H1 (cell line): ENCODE measurements at regions not wholly inside any gene's neighbourhood (a gene's known extent, or its start where the extent isn't known, plus 50 kb on each side); places are given as distances from the start of the nearest gene placed in this dataset.

Experiments
- CTCF ChIA-PET: fragments of 300-600 bp; sonication (Branson Sonifier 250); formaldehyde crosslinking; loops from one replicate; lab custom pipeline; 2021; ENCODE audit not compliant: partially characterized antibody; lab: Charles Lee
- POLR2A ChIA-PET: fragments of 300-600 bp; sonication (Branson Sonifier 250); formaldehyde crosslinking; loops from one replicate; lab custom pipeline; 2021; ENCODE audit warnings: inconsistent platforms; ENCODE audit not compliant: partially characterized antibody; lab: Charles Lee
- DNase-seq, 2 experiments: peaks; one replicate each; pipeline versions ENCODE4 v3.0.0 to v3.0.0-alpha.2; 2010 to 2022; ENCODE audit warnings: low spot score in 2 of 2, low read depth in 1 of 2, mixed read lengths in 1 of 2
- FAIRE-seq: peaks from 2 replicates; lab custom pipeline; 2011; peaks lifted over from hg19 to GRCh38; lab: Jason Lieb, UNC
- H2AFZ ChIP-seq: 2 replicates; pipeline ENCODE4 v1.8.1; 2012; ENCODE audit warnings: low read length, inconsistent platforms
- H2AK5ac ChIP-seq: 2 replicates; pipeline ENCODE4 v1.6.1; 2013; ENCODE audit warnings: low read depth, low read length
- H2BK120ac ChIP-seq: replicated peaks from 2 replicates; pipeline ENCODE3; 2013; ENCODE audit warnings: low read depth, low read length, inconsistent platforms
- H2BK12ac ChIP-seq: 2 replicates; pipeline ENCODE4 v1.6.1; 2013; ENCODE audit warnings: low read depth, low read length
- H2BK15ac ChIP-seq: 2 replicates; pipeline ENCODE4 v1.6.1; 2013; ENCODE audit warnings: low read length
- H2BK20ac ChIP-seq: 2 replicates; pipeline ENCODE4 v1.6.1; 2013; ENCODE audit warnings: low read length
- H2BK5ac ChIP-seq: 2 replicates; pipeline ENCODE4 v1.6.1; 2013; ENCODE audit warnings: low read depth, low read length
- H3K14ac ChIP-seq: 2 replicates; pipeline ENCODE4 v1.6.1; 2013; ENCODE audit warnings: inconsistent platforms; ENCODE audit not compliant: insufficient read length
- H3K18ac ChIP-seq: 2 replicates; pipeline ENCODE4 v1.6.1; 2013; ENCODE audit warnings: low read length; ENCODE audit errors: extremely low read depth
- H3K23ac ChIP-seq: 2 replicates; pipeline ENCODE4 v1.6.1; 2013; ENCODE audit warnings: inconsistent platforms; ENCODE audit not compliant: insufficient read length
- H3K23me2 ChIP-seq: 2 replicates; pipeline ENCODE4 v1.6.1; 2013; ENCODE audit warnings: low read depth, low read length
- H3K27ac ChIP-seq: 2 replicates; pipeline ENCODE4 v1.6.1; 2011; ENCODE audit warnings: low read depth, low read length, inconsistent platforms
- H3K27me3 ChIP-seq, 4 experiments: replicated peaks in 1 of 4; 1 replicate in 1 of 4; 2 replicates in 3 of 4; pipeline versions ENCODE4 v1.6.1 to v1.8.1; 2011 to 2013; ENCODE audit warnings: low read length in 3 of 4, mild to moderate bottlenecking in 3 of 4, inconsistent platforms in 2 of 4, mixed read lengths in 2 of 4, moderate library complexity in 1 of 4; ENCODE audit not compliant: control insufficient read depth in 3 of 4, insufficient read depth in 3 of 4; ENCODE audit errors: extremely low read depth in 1 of 4
- H3K36me3 ChIP-seq, 4 experiments: 2 replicates each; pipeline versions ENCODE4 v1.6.1 to v1.8.1; 2011 to 2013; ENCODE audit warnings: mild to moderate bottlenecking in 4 of 4, low read length in 3 of 4, moderate library complexity in 2 of 4, control low read depth in 1 of 4, inconsistent platforms in 1 of 4; ENCODE audit not compliant: insufficient read depth in 4 of 4, control insufficient read depth in 2 of 4
- H3K4ac ChIP-seq: replicated peaks from 2 replicates; pipeline ENCODE3; 2013; ENCODE audit warnings: low read length, low read depth, mixed read lengths, inconsistent platforms; ENCODE audit not compliant: insufficient read length
- H3K4me1 ChIP-seq, 4 experiments: replicated peaks in 1 of 4; 1 replicate in 1 of 4; 2 replicates in 3 of 4; pipeline versions ENCODE4 v1.6.1 to v1.8.1; 2011 to 2013; ENCODE audit warnings: low read length in 3 of 4, inconsistent platforms in 2 of 4, mixed read lengths in 1 of 4; ENCODE audit not compliant: insufficient read depth in 4 of 4, control insufficient read depth in 3 of 4
- H3K4me2 ChIP-seq, 2 experiments: 2 replicates each; pipeline versions ENCODE4 v1.6.1 to v1.8.1; 2011 to 2013; ENCODE audit warnings: low read depth in 2 of 2, low read length in 2 of 2, control low read depth in 1 of 2, inconsistent platforms in 1 of 2, mild to moderate bottlenecking in 1 of 2; ENCODE audit not compliant: insufficient read depth in 1 of 2
- H3K4me3 ChIP-seq, 4 experiments: fragments of 200-600, 300-600 bp in 1 of 4; sonication (generic), shearing (Covaris generic), sonication (Bioruptor Twin) in 1 of 4; 2 replicates each; pipeline versions ENCODE4 v1.5.1 to v1.8.1; 2011 to 2016; ENCODE audit warnings: low read length in 4 of 4, low read depth in 3 of 4, control low read depth in 2 of 4, inconsistent platforms in 2 of 4, mild to moderate bottlenecking in 2 of 4, mixed read lengths in 1 of 4, moderate library complexity in 1 of 4; ENCODE audit not compliant: insufficient read depth in 2 of 4; ENCODE audit errors: extremely low read depth in 1 of 4
- H3K56ac ChIP-seq: replicated peaks from 2 replicates; pipeline ENCODE3; 2013; ENCODE audit warnings: low read depth, mild to moderate bottlenecking, mixed read lengths, low read length, inconsistent platforms; ENCODE audit not compliant: insufficient read length
- H3K79me1 ChIP-seq: 2 replicates; pipeline ENCODE4 v1.6.1; 2013; ENCODE audit warnings: low read depth, low read length, control low read depth
- H3K79me2 ChIP-seq, 2 experiments: 2 replicates each; pipeline versions ENCODE4 v1.6.1 to v1.8.1; 2012 to 2013; ENCODE audit warnings: low read length in 2 of 2, mild to moderate bottlenecking in 2 of 2, inconsistent platforms in 1 of 2; ENCODE audit not compliant: insufficient read depth in 2 of 2, control insufficient read depth in 1 of 2
- H3K9ac ChIP-seq, 4 experiments: replicated peaks in 1 of 4; 1 replicate in 1 of 4; 2 replicates in 3 of 4; pipeline versions ENCODE4 v1.6.1 to v1.8.1; 2011 to 2013; ENCODE audit warnings: low read depth in 3 of 4, low read length in 3 of 4, control low read depth in 2 of 4, mild to moderate bottlenecking in 2 of 4, moderate library complexity in 2 of 4, inconsistent platforms in 1 of 4; ENCODE audit errors: extremely low read depth in 1 of 4
- H3K9me3 ChIP-seq, 2 experiments: 2 replicates each; pipeline versions ENCODE4 v1.6.1 to v1.8.1; 2012 to 2013; ENCODE audit warnings: mild to moderate bottlenecking in 2 of 2, moderate library complexity in 2 of 2, control low read depth in 1 of 2, inconsistent platforms in 1 of 2, low read depth in 1 of 2, low read length in 1 of 2, mixed read lengths in 1 of 2; ENCODE audit not compliant: insufficient read depth in 2 of 2
- H4K20me1 ChIP-seq, 2 experiments: replicated peaks in 1 of 2; 2 replicates each; pipeline versions ENCODE3 to v1.8.1; 2011 to 2013; ENCODE audit warnings: inconsistent platforms in 2 of 2, low read length in 2 of 2, mild to moderate bottlenecking in 1 of 2; ENCODE audit not compliant: insufficient read depth in 2 of 2, control insufficient read depth in 1 of 2
- H4K5ac ChIP-seq: 2 replicates; pipeline ENCODE4 v1.6.1; 2013; ENCODE audit warnings: low read length, low read depth, mixed read lengths, inconsistent platforms; ENCODE audit not compliant: insufficient read length
- H4K8ac ChIP-seq: 2 replicates; pipeline ENCODE4 v1.8.0; 2013; ENCODE audit warnings: mild to moderate bottlenecking, moderate library complexity, low read length, inconsistent platforms; ENCODE audit not compliant: insufficient read depth; ENCODE audit errors: extremely low read depth
- H4K91ac ChIP-seq: replicated peaks from 2 replicates; pipeline ENCODE3; 2013; ENCODE audit warnings: low read length, mixed read lengths, inconsistent platforms; ENCODE audit not compliant: insufficient read length
- WGBS, 2 experiments: shearing (Covaris generic) in 1 of 2; methylation state at CpG; one replicate each; pipeline versions ENCODE4 v1.1.6 to v1.1.7; 2013 to 2015; ENCODE audit warnings: low lambda C conversion rate in 2 of 2, mixed read lengths in 2 of 2, inconsistent platforms in 1 of 2, low coverage in 1 of 2, missing lambda C conversion rate in 1 of 2; ENCODE audit not compliant: insufficient replicate concordance in 2 of 2, insufficient coverage in 1 of 2, insufficient read length in 1 of 2; ENCODE audit errors: extremely low coverage in 1 of 2, missing lambda C conversion rate in 1 of 2; 5-methylcytosine and 5-hydroxymethylcytosine counted together
- TF ChIP-seq, protein P1 (sequence below): fragments of 300-600 bp; sonication (generic); IDR thresholded peaks from 2 replicates; pipeline ENCODE4 v1.7.1; 2012; ENCODE audit warnings: low read length, moderate library complexity, mild to moderate bottlenecking, inconsistent platforms; ENCODE audit not compliant: insufficient replicate concordance

DNA sequence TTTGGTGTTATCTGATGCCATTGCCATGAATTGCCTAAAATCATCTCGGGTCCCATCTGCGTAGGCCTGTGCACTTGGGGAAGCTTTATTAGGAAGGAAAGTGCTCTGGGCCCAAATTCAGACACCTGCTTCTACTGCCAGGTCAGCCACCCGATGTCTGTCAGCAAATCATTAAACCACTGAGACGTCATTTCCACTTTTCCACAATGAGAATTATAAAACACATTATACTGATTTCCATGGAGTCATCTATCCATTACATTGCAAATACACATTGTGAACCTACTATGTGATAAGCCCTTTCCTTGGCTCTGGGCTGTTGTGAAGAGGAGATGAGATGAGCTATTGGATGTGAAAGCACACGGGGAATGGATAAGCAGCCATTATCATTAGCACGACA is 1022.9 kb downstream of the BCL11B start:
- no peaks in the 10 kb centered on the region for H3K79me2 ChIP-seq
- H3K56ac ChIP-seq: no peak overlapping the region
- 0 out of 7 replicates have a peak, but pooled peaks cover 0 to 2% (median 0%) of the 10 kb centered on the region in 4 experiments for H3K4me1 ChIP-seq
- no peaks in the 10 kb centered on the region for H3K79me1 ChIP-seq
- no peak overlapping the region for H4K91ac ChIP-seq
- no peak overlapping the region for H4K5ac ChIP-seq
- H3K27me3 ChIP-seq: no peaks in the 10 kb centered on the region
- H3K23ac ChIP-seq: no peak overlapping the region
- no peak overlapping the region for H2AFZ ChIP-seq
- H3K4me3 ChIP-seq: no peak overlapping the region
- no peak overlapping the region for H2BK120ac ChIP-seq
- H3K4ac ChIP-seq: no peak overlapping the region
- H2BK12ac ChIP-seq: no peak overlapping the region
- H3K23me2 ChIP-seq: no peaks in the 10 kb centered on the region
- DNase-seq: no peak
- no peak overlapping the region for H3K27ac ChIP-seq
- H2AK5ac ChIP-seq: no peak overlapping the region
- no peak overlapping the region for H3K4me2 ChIP-seq
- POLR2A ChIA-PET: interaction anchor here (1.2 kb wide), 1 partner anchor 11 kb away, joined by 4 read pairs; no protein-coding TSS in a partner anchor
- no peak overlapping the region for H3K9ac ChIP-seq
- H2BK20ac ChIP-seq: no peak overlapping the region
- WGBS, 2 experiments: 94% methylated on average over 6 of the region's 6 CpGs; no CpG with 5 or more reads in 1 of the 2 experiments
- no peak overlapping the region for H3K18ac ChIP-seq
- H2BK5ac ChIP-seq: no peak overlapping the region
- H3K36me3 ChIP-seq: no peaks in the 10 kb centered on the region
- H3K9me3 ChIP-seq: no peaks in the 10 kb centered on the region
- no peaks in the 10 kb centered on the region for H4K20me1 ChIP-seq
- FAIRE-seq: no peak
- no peak overlapping the region for H2BK15ac ChIP-seq
- no peak overlapping the region for H3K14ac ChIP-seq
- no peak overlapping the region for H4K8ac ChIP-seq
- CTCF ChIA-PET: no interaction called here
- TF ChIP-seq, protein P1, sequence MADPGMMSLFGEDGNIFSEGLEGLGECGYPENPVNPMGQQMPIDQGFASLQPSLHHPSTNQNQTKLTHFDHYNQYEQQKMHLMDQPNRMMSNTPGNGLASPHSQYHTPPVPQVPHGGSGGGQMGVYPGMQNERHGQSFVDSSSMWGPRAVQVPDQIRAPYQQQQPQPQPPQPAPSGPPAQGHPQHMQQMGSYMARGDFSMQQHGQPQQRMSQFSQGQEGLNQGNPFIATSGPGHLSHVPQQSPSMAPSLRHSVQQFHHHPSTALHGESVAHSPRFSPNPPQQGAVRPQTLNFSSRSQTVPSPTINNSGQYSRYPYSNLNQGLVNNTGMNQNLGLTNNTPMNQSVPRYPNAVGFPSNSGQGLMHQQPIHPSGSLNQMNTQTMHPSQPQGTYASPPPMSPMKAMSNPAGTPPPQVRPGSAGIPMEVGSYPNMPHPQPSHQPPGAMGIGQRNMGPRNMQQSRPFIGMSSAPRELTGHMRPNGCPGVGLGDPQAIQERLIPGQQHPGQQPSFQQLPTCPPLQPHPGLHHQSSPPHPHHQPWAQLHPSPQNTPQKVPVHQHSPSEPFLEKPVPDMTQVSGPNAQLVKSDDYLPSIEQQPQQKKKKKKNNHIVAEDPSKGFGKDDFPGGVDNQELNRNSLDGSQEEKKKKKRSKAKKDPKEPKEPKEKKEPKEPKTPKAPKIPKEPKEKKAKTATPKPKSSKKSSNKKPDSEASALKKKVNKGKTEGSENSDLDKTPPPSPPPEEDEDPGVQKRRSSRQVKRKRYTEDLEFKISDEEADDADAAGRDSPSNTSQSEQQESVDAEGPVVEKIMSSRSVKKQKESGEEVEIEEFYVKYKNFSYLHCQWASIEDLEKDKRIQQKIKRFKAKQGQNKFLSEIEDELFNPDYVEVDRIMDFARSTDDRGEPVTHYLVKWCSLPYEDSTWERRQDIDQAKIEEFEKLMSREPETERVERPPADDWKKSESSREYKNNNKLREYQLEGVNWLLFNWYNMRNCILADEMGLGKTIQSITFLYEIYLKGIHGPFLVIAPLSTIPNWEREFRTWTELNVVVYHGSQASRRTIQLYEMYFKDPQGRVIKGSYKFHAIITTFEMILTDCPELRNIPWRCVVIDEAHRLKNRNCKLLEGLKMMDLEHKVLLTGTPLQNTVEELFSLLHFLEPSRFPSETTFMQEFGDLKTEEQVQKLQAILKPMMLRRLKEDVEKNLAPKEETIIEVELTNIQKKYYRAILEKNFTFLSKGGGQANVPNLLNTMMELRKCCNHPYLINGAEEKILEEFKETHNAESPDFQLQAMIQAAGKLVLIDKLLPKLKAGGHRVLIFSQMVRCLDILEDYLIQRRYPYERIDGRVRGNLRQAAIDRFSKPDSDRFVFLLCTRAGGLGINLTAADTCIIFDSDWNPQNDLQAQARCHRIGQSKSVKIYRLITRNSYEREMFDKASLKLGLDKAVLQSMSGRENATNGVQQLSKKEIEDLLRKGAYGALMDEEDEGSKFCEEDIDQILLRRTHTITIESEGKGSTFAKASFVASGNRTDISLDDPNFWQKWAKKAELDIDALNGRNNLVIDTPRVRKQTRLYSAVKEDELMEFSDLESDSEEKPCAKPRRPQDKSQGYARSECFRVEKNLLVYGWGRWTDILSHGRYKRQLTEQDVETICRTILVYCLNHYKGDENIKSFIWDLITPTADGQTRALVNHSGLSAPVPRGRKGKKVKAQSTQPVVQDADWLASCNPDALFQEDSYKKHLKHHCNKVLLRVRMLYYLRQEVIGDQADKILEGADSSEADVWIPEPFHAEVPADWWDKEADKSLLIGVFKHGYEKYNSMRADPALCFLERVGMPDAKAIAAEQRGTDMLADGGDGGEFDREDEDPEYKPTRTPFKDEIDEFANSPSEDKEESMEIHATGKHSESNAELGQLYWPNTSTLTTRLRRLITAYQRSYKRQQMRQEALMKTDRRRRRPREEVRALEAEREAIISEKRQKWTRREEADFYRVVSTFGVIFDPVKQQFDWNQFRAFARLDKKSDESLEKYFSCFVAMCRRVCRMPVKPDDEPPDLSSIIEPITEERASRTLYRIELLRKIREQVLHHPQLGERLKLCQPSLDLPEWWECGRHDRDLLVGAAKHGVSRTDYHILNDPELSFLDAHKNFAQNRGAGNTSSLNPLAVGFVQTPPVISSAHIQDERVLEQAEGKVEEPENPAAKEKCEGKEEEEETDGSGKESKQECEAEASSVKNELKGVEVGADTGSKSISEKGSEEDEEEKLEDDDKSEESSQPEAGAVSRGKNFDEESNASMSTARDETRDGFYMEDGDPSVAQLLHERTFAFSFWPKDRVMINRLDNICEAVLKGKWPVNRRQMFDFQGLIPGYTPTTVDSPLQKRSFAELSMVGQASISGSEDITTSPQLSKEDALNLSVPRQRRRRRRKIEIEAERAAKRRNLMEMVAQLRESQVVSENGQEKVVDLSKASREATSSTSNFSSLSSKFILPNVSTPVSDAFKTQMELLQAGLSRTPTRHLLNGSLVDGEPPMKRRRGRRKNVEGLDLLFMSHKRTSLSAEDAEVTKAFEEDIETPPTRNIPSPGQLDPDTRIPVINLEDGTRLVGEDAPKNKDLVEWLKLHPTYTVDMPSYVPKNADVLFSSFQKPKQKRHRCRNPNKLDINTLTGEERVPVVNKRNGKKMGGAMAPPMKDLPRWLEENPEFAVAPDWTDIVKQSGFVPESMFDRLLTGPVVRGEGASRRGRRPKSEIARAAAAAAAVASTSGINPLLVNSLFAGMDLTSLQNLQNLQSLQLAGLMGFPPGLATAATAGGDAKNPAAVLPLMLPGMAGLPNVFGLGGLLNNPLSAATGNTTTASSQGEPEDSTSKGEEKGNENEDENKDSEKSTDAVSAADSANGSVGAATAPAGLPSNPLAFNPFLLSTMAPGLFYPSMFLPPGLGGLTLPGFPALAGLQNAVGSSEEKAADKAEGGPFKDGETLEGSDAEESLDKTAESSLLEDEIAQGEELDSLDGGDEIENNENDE: no peak
